ENCODE measurements at regions not wholly inside any gene's neighbourhood (a gene's known extent, or its start where the extent isn't known, plus 50 kb on each side); places are given as distances from the start of the nearest gene placed in this dataset.

DNA sequence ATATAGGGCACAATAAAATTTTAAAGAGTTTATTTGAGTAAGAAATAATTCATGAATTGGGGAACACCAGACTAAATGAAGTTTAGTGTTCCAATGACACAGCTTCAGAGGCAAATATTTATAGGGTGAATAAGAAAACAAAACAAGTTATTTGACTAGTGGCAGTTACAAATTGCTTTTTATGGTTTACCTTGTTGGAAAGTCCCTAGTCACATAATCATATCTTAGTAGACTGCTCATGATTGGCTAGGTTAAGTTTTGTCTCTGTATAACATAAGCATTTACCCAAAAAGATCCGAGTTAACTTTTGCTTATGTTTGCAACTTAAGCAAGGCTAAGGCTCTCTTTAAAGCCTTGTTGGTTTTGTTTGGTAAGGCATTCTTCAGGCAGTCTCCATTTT lies 224.7 kb upstream of the MIR17HG start:
- Histone ChIP-seq H2BK5ac (ENCODE audit: low read depth, low read length, poor library complexity, severe bottlenecking) (no peak overlapping the region), H4K5ac (ENCODE audit: low read depth, low read length) (no peak overlapping the region), H3K56ac (ENCODE audit: extremely low read depth, insufficient read depth, low read length) (no peak overlapping the region), H3K14ac (replicated peaks; ENCODE audit: low read depth, low read length) (no peak overlapping the region), H4K91ac (ENCODE audit: insufficient read depth, low read depth, low read length) (no peak overlapping the region), H2AK5ac (ENCODE audit: low read depth, low read length) (no peak overlapping the region), H2AK9ac (replicated peaks; ENCODE audit: low read depth, low read length, poor library complexity) (no peak overlapping the region), H4K8ac (ENCODE audit: low read depth in 2 of 2, low read length in 2 of 2) (no peak overlapping the region), H3K4me3 (ENCODE audit: insufficient read depth, low read depth, low read length) (no peak overlapping the region), H3K18ac (ENCODE audit: low read depth, low read length) (no peak overlapping the region), H3K23ac (ENCODE audit: low read depth, low read length) (no peak overlapping the region), H2BK20ac (ENCODE audit: low read depth, low read length) (no peak overlapping the region), H3K9me1 (ENCODE audit: insufficient read depth, low read length) (no peaks in the 10 kb centered on the region), H3K9me3 (ENCODE audit: control insufficient read depth, insufficient read depth, low read length) (no peaks in the 10 kb centered on the region), H3K27me3 (ENCODE audit: control insufficient read depth, insufficient read depth, low read length) (no peaks in the 10 kb centered on the region), H3K4ac (ENCODE audit: low read depth, low read length) (no peak overlapping the region), H4K20me1 (ENCODE audit: insufficient read depth, low read length) (no peaks in the 10 kb centered on the region), H3K4me1 (ENCODE audit: control insufficient read depth, insufficient read depth, low read length) (no peaks in the 10 kb centered on the region), H2BK120ac (ENCODE audit: low read depth, low read length) (no peak overlapping the region), H3K36me3 (ENCODE audit: control insufficient read depth, insufficient read depth, low read length) (no peaks in the 10 kb centered on the region), H2BK15ac (ENCODE audit: low read depth, low read length) (no peak overlapping the region), H3K4me2 (ENCODE audit: low read depth, low read length) (no peak overlapping the region), H3K27ac (ENCODE audit: insufficient read depth, low read length) (no peak overlapping the region), H3K9ac (ENCODE audit: low read depth, low read length) (no peak overlapping the region), H3K79me1 (ENCODE audit: low read depth in 1 of 2, low read length in 2 of 2) (no peaks in the 10 kb centered on the region), H2AFZ (replicated peaks; ENCODE audit: low read length, poor library complexity) (no peak overlapping the region)
- CTCF ChIA-PET: interaction anchor here (0.6 kb wide), 1 partner anchor 20 kb away, joined by 3 read pairs; no protein-coding TSS in a partner anchor
- BruUV-seq (replicated peaks): no TSS peak
- dilution Hi-C loops (cut with HindIII; ENCODE audit: low sequenced_read_pairs, unreplicated experiment) (no loop called here), in situ Hi-C loops (cut with MboI; ENCODE audit: low sequenced_read_pairs) (no loop called here), intact Hi-C loops (cut with micrococcal nuclease) (no loop called here)
- ATAC-seq (ENCODE audit: low read depth) (no peak), DNase-seq (no peak)
- no CpG with 5 or more reads among the region's 1 CpG for WGBS, 2 experiments (ENCODE audit: extremely low coverage in 2 of 2, insufficient read length in 1 of 2)
- TF ChIP-seq CEBPB (IDR thresholded peaks at IDR 0.05; ENCODE audit: low read depth, low read length) (no peak), NFE2L2 (IDR thresholded peaks at IDR 0.05; ENCODE audit: low read depth, low read length) (no peak), RCOR1 (IDR thresholded peaks at IDR 0.05; ENCODE audit: insufficient replicate concordance, low read length) (no peak), BHLHE40 (IDR thresholded peaks at IDR 0.05; ENCODE audit: low read depth, low read length) (no peak), MXI1 (IDR thresholded peaks at IDR 0.05; ENCODE audit: borderline replicate concordance, low read depth, low read length) (no peak)
- TF ChIP-seq, protein P1, sequence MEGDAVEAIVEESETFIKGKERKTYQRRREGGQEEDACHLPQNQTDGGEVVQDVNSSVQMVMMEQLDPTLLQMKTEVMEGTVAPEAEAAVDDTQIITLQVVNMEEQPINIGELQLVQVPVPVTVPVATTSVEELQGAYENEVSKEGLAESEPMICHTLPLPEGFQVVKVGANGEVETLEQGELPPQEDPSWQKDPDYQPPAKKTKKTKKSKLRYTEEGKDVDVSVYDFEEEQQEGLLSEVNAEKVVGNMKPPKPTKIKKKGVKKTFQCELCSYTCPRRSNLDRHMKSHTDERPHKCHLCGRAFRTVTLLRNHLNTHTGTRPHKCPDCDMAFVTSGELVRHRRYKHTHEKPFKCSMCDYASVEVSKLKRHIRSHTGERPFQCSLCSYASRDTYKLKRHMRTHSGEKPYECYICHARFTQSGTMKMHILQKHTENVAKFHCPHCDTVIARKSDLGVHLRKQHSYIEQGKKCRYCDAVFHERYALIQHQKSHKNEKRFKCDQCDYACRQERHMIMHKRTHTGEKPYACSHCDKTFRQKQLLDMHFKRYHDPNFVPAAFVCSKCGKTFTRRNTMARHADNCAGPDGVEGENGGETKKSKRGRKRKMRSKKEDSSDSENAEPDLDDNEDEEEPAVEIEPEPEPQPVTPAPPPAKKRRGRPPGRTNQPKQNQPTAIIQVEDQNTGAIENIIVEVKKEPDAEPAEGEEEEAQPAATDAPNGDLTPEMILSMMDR (conservative IDR thresholded peaks at IDR 0.05; ENCODE audit: low read depth, low read length): no peak
- POLR2A ChIA-PET (ENCODE audit: unreplicated experiment): no interaction called here

Measured in IMR-90 (cell line).